ENCODE measurements at regions not wholly inside any gene's neighbourhood (a gene's known extent, or its start where the extent isn't known, plus 50 kb on each side); places are given as distances from the start of the nearest gene placed in this dataset.

DNA sequence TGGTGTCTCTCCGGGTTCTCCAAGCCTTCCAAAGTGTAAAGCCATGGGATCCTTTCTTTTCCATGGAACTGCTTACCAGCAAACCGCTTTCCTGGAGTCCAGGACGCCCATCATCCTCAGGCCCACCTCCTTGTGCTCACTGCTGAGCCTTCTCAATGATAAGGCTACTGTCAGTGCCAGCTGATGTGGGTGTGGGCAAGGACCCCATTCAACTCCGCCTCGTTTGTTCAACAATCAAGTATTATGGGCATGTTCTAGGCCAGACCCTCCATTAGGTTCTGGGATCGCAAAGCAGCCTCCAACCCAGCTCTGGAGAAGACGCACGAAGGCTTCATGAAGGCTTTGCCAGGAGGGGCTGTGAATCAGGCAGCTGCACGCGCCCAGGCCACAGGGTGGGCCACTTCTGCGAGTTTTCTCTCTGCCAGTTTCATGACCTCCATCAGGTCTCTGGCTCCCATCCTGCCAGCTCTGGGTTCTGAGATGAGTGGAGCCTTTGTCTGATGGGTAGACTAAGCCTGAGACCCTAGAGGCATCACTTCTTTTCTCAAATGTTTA, 177.1 kb downstream of the MRPL14 start:
- Histone ChIP-seq H3K27ac (ENCODE audit: low read depth, low read length) (no peak overlapping the region), H3K9me3 (ENCODE audit: insufficient read depth, low read length) (no peaks in the 10 kb centered on the region; the same call in 1 of the 2 replicates), H2AFZ (ENCODE audit: low read depth, low read length, severe bottlenecking) (no peak overlapping the region), H3F3A (ENCODE audit: insufficient read depth) (no peaks in the 10 kb centered on the region), H3K27me3 (ENCODE audit: low read length) (no peaks in the 10 kb centered on the region), H3K9me2 (replicated peaks; ENCODE audit: insufficient read depth, low read length) (no peaks in the 10 kb centered on the region), H3K4me3 (ENCODE audit: insufficient read depth, low read length, poor library complexity, severe bottlenecking) (no peak overlapping the region), H3K4me2 (ENCODE audit: low read depth, low read length, poor library complexity, severe bottlenecking) (no peak overlapping the region), H3K36me3 (ENCODE audit: low read length) (no peaks in the 10 kb centered on the region), H3K79me2 (ENCODE audit: insufficient read depth, low read length) (no peaks in the 10 kb centered on the region), H3K9ac (ENCODE audit: low read length) (no peak overlapping the region), H4K20me1 (ENCODE audit: low read depth, low read length) (no peaks in the 10 kb centered on the region)
- no peak for TF ChIP-seq EZH2phosphoT487 (conservative IDR thresholded peaks at IDR 0.05; ENCODE audit: low read length)

DNA sequence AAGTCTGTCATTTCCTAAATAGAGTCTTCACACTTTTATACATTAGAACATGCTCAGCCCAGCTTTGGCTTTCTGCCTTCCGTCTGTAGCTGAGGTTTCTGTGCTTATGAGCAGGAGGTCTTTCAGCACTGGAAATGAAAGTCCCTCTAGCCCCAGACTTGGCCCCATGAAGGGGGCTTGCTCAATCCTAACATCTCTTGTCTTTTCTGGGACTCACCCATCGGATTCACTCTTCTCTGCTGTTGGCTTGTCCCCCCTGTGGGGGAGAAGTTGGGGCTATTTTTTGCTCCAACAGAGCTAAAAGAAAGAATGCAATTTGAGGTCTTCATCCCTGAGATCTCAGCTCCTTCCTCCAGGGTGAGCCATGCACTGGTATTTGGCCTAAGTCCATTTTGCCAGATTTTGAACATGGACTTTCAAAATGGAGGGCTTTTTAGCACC, 177.7 kb downstream of the MRPL14 start:
- Histone ChIP-seq H3K4me2 (ENCODE audit: low read depth, low read length, poor library complexity, severe bottlenecking) (no peak overlapping the region), H3K9ac (ENCODE audit: low read length) (no peak overlapping the region), H3K79me2 (ENCODE audit: insufficient read depth, low read length) (no peaks in the 10 kb centered on the region), H3K27me3 (ENCODE audit: low read length) (no peaks in the 10 kb centered on the region), H3F3A (ENCODE audit: insufficient read depth) (no peaks in the 10 kb centered on the region), H2AFZ (ENCODE audit: low read depth, low read length, severe bottlenecking) (no peak overlapping the region), H3K9me3 (ENCODE audit: insufficient read depth, low read length) (no peaks in the 10 kb centered on the region; the same call in 1 of the 2 replicates), H3K27ac (ENCODE audit: low read depth, low read length) (no peak overlapping the region), H4K20me1 (ENCODE audit: low read depth, low read length) (no peaks in the 10 kb centered on the region), H3K4me3 (ENCODE audit: insufficient read depth, low read length, poor library complexity, severe bottlenecking) (no peak overlapping the region), H3K36me3 (ENCODE audit: low read length) (no peaks in the 10 kb centered on the region), H3K9me2 (replicated peaks; ENCODE audit: insufficient read depth, low read length) (no peaks in the 10 kb centered on the region)
- TF ChIP-seq CTCF (IDR thresholded peaks at IDR 0.05; ENCODE audit: insufficient read depth, low read length, poor library complexity, severe bottlenecking) = no peak
- TF ChIP-seq EZH2phosphoT487 (conservative IDR thresholded peaks at IDR 0.05; ENCODE audit: low read length) = no peak

DNA sequence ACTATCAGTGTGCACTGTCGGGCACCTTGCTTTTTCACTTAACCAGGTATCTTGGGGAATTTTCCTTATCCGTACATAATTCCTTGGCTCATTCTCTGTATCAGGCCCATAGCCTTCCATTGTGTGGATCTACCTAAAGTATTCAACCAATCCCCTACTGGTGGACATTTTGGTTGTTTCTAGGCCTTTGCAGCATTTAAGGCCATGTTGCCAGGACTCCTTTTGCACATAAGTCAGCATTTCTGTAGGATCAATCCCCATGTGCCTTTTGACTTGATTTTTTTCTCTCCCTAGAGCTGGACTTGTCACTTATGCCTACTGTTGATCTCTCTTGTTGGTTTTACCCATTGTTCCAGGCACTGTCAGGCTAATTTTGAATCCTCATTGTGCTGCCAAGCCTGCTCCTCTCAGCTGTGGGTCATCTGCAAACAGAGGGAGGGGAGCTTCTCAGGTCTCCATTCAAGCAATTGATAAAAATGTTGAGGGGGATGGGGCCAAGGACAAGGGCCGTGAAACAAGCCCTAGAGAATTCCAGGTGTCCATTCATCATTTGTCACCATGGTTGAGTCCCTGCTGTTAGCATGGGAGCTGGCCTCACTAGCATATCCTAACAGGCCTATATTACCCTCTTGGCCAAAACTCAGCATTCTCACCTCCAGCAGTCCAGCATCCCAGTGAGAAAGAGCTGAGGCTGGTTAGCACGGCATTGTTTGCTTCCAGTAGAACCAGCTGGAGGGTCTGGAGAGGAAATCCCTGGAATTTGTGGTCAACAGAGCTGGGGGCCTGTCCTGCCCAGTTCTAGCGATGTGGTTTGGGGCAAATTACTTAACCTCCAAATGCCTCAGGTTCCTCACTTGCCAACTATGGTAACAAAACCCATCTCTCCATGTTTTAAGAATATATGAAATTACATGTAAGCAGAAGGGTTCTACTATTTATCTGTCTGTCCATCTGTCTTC, 178.4 kb downstream of the MRPL14 start:
- Histone ChIP-seq H3K27ac (ENCODE audit: low read depth, low read length) (no peak overlapping the region), H3K36me3 (ENCODE audit: low read length) (no peaks in the 10 kb centered on the region), H4K20me1 (ENCODE audit: low read depth, low read length) (no peaks in the 10 kb centered on the region), H3K9me2 (replicated peaks; ENCODE audit: insufficient read depth, low read length) (no peaks in the 10 kb centered on the region), H3K9me3 (ENCODE audit: insufficient read depth, low read length) (no peaks in the 10 kb centered on the region; the same call in 1 of the 2 replicates), H2AFZ (ENCODE audit: low read depth, low read length, severe bottlenecking) (no peak overlapping the region), H3K4me2 (ENCODE audit: low read depth, low read length, poor library complexity, severe bottlenecking) (no peak overlapping the region), H3K4me3 (ENCODE audit: insufficient read depth, low read length, poor library complexity, severe bottlenecking) (no peak overlapping the region), H3K27me3 (ENCODE audit: low read length) (no peaks in the 10 kb centered on the region), H3K79me2 (ENCODE audit: insufficient read depth, low read length) (no peaks in the 10 kb centered on the region), H3K9ac (ENCODE audit: low read length) (no peak overlapping the region), H3F3A (ENCODE audit: insufficient read depth) (no peaks in the 10 kb centered on the region)
- TF ChIP-seq EZH2phosphoT487 (conservative IDR thresholded peaks at IDR 0.05; ENCODE audit: low read length) = no peak
- TF ChIP-seq CTCF (IDR thresholded peaks at IDR 0.05; ENCODE audit: insufficient read depth, low read length, poor library complexity, severe bottlenecking) = no peak

Measured in SU-DHL-6 (cell line).